T-helper 2 cell (primary cell): ENCODE measurements at regions not wholly inside any gene's neighbourhood (a gene's known extent, or its start where the extent isn't known, plus 50 kb on each side); places are given as distances from the start of the nearest gene placed in this dataset.
"Not testable (repeated sequence)": the region's sequence is repeated elsewhere in the genome, so short reads cannot be mapped to it uniquely, and the experiment has no call there.

Experiments
- DNase-seq, 5 experiments: peaks; one replicate each; pipeline versions ENCODE4 v3.0.0 to v3.0.0-alpha.2; 2012 to 2022

DNA sequence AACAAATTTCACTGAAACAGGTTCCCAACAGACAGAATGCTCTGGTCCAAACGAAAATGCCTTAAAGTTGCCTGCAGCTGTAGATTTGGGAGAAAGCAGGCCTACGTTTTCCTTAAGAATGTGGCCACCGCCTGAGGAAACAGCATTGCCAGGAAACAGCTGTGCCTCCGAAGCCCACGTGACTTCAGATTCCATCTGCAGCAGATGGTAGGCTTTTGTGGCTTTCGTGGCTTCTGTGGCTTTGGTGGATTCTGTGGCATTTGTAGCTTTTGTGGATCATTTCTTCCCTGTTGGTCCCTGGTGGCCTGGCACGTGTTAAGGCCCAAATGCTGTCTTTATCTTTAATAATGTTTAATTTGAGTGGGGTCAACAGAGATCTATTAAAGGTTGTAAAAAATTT lies 222.9 kb downstream of the TTLL2 start:
- DNase-seq = peak in 1 of 5 experiments; percentile 11

- no peak for DNase-seq
Measured at GRCh38 chr6:167548451-167548850, 223.6 kb downstream of the TTLL2 start.

GRCh38 chr6:167549213-167549612 lies 224.3 kb downstream of the TTLL2 start:
- DNase-seq = no peak

GRCh38 chr6:167550941-167551627 lies 226.2 kb downstream of the TTLL2 start:
- no peak for DNase-seq

DNA sequence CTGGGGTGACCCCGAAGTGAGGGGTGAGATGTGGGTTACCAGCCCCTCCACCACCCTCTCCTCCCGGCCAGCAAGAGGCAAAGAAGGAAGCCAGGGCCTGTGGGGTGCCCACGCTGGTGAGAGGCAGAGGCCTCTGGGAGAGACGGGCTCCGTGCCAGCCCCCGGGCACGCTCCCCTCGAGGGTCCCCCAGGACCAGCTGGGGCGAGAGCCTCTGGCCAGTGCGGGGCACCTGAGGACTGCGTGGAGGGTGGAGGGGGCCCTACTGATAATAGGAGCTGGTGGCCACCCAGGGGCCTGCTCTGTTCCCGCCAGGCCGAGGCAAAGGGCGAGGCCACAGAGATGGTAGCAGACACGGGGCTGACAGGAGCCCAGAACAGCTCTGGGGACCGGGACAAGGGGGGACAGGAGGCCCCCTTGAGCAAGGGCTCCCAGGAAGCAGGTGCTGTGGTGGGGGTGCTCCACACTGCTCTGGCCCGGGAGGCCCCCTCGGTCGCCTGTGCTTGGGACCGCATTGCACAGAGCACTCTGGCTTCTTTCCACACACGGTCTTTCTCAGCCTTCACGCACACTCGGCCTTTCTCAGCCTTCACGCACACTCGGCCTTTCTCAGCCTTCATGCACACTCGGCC lies 226.9 kb downstream of the TTLL2 start:
- DNase-seq = no peak

DNA sequence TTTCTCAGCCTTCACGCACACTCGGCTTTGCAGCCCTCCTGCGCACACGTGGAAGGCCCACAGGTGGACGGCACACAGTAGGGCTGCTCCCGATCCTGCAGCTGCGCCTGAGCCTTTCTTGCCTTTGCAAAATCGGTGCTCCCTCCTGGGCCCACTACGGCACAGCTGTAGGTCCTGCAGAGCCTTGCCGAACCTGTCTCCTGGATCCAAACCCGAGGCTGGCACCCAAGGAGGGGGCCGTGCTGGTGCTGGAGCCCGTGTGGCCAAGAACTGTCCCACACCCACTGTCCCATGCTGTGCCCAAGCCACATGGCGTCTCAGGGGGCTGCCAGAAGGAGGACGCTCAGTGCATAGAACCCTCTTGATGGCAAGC lies 227.4 kb downstream of the TTLL2 start:
- DNase-seq = no peak

DNA sequence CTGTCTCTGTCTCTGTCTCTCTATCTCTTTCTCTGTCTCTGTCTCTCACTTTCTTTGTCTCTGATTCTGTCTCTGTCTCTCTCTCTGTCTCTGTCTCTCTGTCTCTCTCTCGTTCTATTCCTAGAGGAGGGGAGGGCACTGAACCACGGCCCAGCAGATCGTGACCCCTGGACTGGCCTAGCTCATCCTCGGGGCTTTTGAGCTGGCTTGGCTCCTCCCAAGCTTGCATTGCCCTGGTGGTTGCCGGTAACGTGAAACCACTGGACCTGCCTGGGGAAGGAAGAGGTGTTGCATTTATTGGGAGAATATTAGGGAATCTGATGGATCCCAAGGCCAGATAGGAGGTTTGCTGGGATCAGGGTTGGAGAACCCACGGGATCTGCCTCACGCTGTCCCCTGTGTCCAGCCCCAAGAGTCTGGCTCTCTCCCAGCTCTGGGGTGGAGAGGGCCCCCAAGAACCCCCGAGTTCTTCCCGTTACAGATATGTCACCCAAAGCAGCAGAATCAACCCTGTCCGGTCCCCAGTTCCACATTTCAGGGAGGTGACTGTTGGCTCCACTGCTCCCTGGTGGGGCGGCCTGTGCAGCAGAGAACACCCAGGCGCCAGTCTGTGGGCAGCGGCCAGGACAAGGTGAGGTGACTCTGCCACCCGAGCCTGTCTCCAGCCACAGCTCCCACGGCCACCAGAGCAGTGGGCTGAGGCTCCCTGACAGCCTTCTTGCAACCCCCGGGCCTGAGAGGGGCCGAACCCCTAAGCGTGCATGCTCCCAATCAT lies 228.3 kb downstream of the TTLL2 start:
- no peak for DNase-seq

- DNase-seq = no peak
Measured at GRCh38 chr6:167553736-167554119, 228.8 kb downstream of the TTLL2 start.

DNA sequence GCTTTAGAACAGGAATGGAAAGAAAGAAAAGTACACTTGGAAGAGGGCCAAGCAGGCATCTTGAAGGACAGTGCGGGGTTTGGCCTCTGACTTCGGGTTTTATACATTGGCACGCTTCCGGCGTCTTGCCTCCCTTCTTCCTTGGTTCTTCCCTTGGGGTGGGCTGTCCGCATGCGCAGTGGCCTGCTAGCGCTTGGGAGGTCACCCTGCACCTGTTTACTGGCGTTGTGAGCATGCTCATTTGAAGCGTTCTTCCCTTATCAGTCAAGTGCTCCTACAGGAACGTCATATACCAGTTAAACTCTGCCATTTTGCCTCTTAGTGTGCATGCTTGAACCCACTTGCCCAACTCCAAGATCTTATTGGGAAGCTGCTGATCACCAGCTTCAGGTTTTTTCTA lies 230.0 kb downstream of the TTLL2 start:
- DNase-seq = no peak

DNA sequence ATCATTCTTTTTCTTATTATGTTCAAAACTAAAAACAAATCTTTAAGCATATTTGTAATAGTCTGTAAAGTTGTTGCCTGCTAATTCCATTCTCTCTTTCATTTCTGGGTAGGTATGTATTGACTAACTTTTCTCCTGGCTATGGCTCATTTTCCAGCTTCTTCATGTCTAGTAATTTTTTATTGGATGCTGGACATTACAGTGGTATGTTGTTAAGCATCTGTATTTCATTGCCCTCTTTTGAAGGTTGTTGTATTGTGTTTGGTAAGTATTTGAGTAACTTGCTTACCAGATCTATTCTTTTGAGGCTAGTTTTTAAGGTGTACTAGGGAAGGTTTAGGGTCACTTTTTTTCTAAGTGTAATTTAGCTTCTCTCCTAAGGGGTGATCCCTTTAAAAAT lies 230.9 kb downstream of the TTLL2 start:
- DNase-seq = no peak

DNA sequence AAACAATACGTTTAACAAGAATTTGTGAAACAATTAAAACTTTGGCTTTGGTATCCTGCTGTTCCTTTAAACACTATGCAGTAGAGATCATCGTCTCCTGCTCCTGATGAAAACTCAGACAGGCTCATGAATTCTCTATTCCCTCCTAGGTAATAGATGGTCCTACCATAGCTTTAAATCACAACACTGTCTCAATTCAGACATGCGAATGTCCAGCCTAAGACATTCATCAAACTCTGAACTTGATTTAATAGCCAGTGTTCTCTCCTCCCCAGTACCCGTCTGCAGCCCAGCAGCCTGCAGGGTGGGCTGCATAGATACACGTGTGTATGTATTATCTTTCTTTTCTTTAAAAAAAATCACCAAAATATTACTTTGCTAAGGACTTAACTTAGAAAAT lies 232.8 kb downstream of the TTLL2 start:
- DNase-seq = no peak

- no peak for DNase-seq
Measured at GRCh38 chr6:167558246-167559177, 233.6 kb downstream of the TTLL2 start.

- no peak for DNase-seq
Measured at GRCh38 chr6:167559675-167560479, 235.0 kb downstream of the TTLL2 start.

- DNase-seq = no peak
Measured at GRCh38 chr6:167560673-167561569, 236.0 kb downstream of the TTLL2 start.

- not testable (repeated sequence) for DNase-seq
Measured at GRCh38 chr6:167562862-167563261, 238.0 kb downstream of the TTLL2 start.

DNA sequence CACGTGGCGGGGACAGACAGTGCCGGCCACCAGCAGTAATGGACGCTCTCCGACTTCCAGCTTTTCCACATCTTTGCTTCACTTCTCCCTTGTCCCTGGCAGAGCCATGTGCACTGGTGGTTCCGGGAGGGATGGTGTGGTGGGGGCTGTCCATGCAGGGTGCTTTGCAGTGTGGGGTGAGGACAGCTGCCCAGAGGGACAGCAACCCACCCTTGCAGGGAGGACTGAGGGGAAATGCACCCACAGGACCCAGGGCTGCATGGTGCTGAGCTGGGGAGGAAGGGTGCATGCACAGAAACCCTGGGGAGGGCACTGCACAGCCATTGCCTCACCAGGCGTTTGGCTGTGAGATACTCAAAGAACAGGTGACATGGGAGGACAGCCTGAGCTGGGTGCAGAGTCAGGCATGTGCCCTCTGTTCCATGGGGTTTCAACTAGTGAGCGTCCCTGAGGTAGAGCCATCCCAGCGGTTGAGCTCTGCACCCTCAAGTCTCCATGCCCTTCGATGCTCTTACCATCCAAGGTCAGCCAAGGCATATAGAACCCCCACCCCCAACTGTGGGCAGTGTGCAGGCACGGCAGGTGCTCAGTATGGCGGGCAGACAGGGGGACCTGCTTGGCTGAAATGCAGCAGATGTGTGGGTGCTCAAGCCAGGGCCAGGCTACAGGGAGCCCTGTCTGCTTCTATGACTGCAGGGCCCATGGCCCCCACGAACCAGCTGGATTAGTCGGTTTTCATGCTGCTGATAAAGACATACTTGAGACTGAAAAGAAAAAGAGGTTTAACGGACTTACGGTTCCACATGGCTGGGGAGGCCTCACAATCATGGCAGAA lies 239.7 kb downstream of the TTLL2 start:
- DNase-seq = no peak

GRCh38 chr6:167565388-167565787 lies 240.5 kb downstream of the TTLL2 start:
- DNase-seq = no peak

GRCh38 chr6:167565884-167566599 lies 241.2 kb downstream of the TTLL2 start:
- no peak for DNase-seq

GRCh38 chr6:167566711-167567141 lies 241.8 kb downstream of the TTLL2 start:
- DNase-seq = no peak
